ENCODE measurements at regions not wholly inside any gene's neighbourhood (a gene's known extent, or its start where the extent isn't known, plus 50 kb on each side); places are given as distances from the start of the nearest gene placed in this dataset.

GRCh38 chr5:4847766-4848165, 292.4 kb upstream of the ADAMTS16 start:
- H3K14ac ChIP-seq (ENCODE audit: insufficient read depth, low read length): no peak overlapping the region
- H3K27me3 ChIP-seq (ENCODE audit: insufficient read depth, low read length): no peaks in the 10 kb centered on the region
- no peak for TF ChIP-seq CTCF (conservative IDR thresholded peaks at IDR 0.05)
- Mint-ChIP-seq H3K27me3 (ENCODE audit: low read depth) (no peaks in the 10 kb centered on the region), H3K36me3 (ENCODE audit: insufficient read depth in 1 of 3, low read depth in 3 of 3) (peaks cover 0 to 18% (median 0%) of the 10 kb centered on the region in 3 experiments; a peak in 2 of 7 replicates), H3K9me3 (peaks cover 15 to 20% of the 10 kb centered on the region in 2 experiments), H3K4me3 (no peak overlapping the region), H3K27ac (no peak overlapping the region), H3K4me1 (peaks cover 0 to 4% of the 10 kb centered on the region in 2 experiments; a peak in 2 of 4 replicates)
- H3K18ac ChIP-seq (ENCODE audit: insufficient read length, low read depth, low read length): no peak overlapping the region
- no peak overlapping the region for H2BK5ac ChIP-seq (ENCODE audit: insufficient read length, low read length)
- H3K9me3 ChIP-seq (ENCODE audit: control insufficient read depth, low read depth, low read length): no peaks in the 10 kb centered on the region
- no peak overlapping the region for H2BK12ac ChIP-seq (ENCODE audit: insufficient read length, low read depth, low read length)
- no peak overlapping the region for H2BK15ac ChIP-seq (ENCODE audit: low read depth, low read length)
- H3K4me1 ChIP-seq (ENCODE audit: insufficient read depth, low read length): no peaks in the 10 kb centered on the region
- H3K56ac ChIP-seq (ENCODE audit: insufficient read length, low read depth, low read length): no peak overlapping the region
- H4K8ac ChIP-seq (replicated peaks; ENCODE audit: insufficient read length, low read depth, low read length): no peak overlapping the region
- H3K4ac ChIP-seq (ENCODE audit: low read depth, low read length): no peak overlapping the region
- no peaks in the 10 kb centered on the region for H4K20me1 ChIP-seq (ENCODE audit: control insufficient read depth, insufficient read depth, insufficient read length)
- H4K5ac ChIP-seq (ENCODE audit: insufficient read length, low read depth, low read length): no peak overlapping the region
- H4K91ac ChIP-seq (ENCODE audit: insufficient read length, low read depth, low read length): no peak overlapping the region
- H3K79me2 ChIP-seq (ENCODE audit: insufficient read depth, low read length): no peaks in the 10 kb centered on the region
- no peak overlapping the region for H3T11ph ChIP-seq (ENCODE audit: low read length)
- no peak overlapping the region for H2BK20ac ChIP-seq (ENCODE audit: low read depth, low read length, poor library complexity, severe bottlenecking)
- DNase-seq: no peak
- H3K23ac ChIP-seq (ENCODE audit: insufficient read length, low read depth, low read length): no peak overlapping the region
- WGBS (ENCODE audit: extremely low coverage, insufficient read length, low lambda C conversion rate): no CpG with 5 or more reads among the region's 3 CpGs
- no peak overlapping the region for H2BK120ac ChIP-seq (ENCODE audit: low read depth, low read length, poor library complexity, severe bottlenecking)
- H3K27ac ChIP-seq (ENCODE audit: insufficient read length, low read depth, low read length): no peak overlapping the region
- no peak overlapping the region for H2AK5ac ChIP-seq (ENCODE audit: insufficient read length, low read length)
- H3K4me2 ChIP-seq (ENCODE audit: insufficient read depth, insufficient read length, low read length): no peak overlapping the region
- no peaks in the 10 kb centered on the region for H3K79me1 ChIP-seq (ENCODE audit: insufficient read depth, low read depth, low read length, poor library complexity, severe bottlenecking)
- H3K23me2 ChIP-seq (ENCODE audit: insufficient read length, low read depth, low read length, poor library complexity, severe bottlenecking): no peaks in the 10 kb centered on the region
- no peak overlapping the region for H3K9ac ChIP-seq (ENCODE audit: extremely low read depth, insufficient read length, low read length)
- H2AFZ ChIP-seq (ENCODE audit: low read length): no peak overlapping the region

All from H9 (cell line).